Inferior parietal cortex (tissue), 1 donor: ENCODE measurements at regions not wholly inside any gene's neighbourhood (a gene's known extent, or its start where the extent isn't known, plus 50 kb on each side); places are given as distances from the start of the nearest gene placed in this dataset.
"Not testable (repeated sequence)": the region's sequence is repeated elsewhere in the genome, so short reads cannot be mapped to it uniquely, and the experiment has no call there.

Experiments
- DNase-seq: peaks from one replicate; pipeline ENCODE4 v3.0.0-alpha.2; 2016; ENCODE audit errors: extremely low spot score

GRCh38 chr13:44783994-44784707, 205.1 kb downstream of the NUFIP1 start:
- no peak for DNase-seq

GRCh38 chr13:44780591-44781280, 204.6 kb upstream of the TSC22D1 start:
- DNase-seq = no peak

GRCh38 chr13:44778761-44779484, 202.8 kb upstream of the TSC22D1 start:
- DNase-seq = no peak

GRCh38 chr13:44775290-44775689, 199.2 kb upstream of the TSC22D1 start:
- DNase-seq = not testable (repeated sequence)

GRCh38 chr13:44770951-44771350, 194.8 kb upstream of the TSC22D1 start:
- DNase-seq = no peak

GRCh38 chr13:44769686-44770085, 193.6 kb upstream of the TSC22D1 start:
- no peak for DNase-seq

GRCh38 chr13:44768775-44769581, 192.8 kb upstream of the TSC22D1 start:
- DNase-seq = no peak

- DNase-seq = no peak
Observed at GRCh38 chr13:44768239-44768638, 192.1 kb upstream of the TSC22D1 start.

GRCh38 chr13:44765001-44765471, 188.9 kb upstream of the TSC22D1 start:
- DNase-seq = no peak

GRCh38 chr13:44764302-44764692, 188.2 kb upstream of the TSC22D1 start:
- DNase-seq = no peak

GRCh38 chr13:44763615-44764301, 187.6 kb upstream of the TSC22D1 start:
- no peak for DNase-seq

- no peak for DNase-seq
Observed at GRCh38 chr13:44762911-44763310, 186.8 kb upstream of the TSC22D1 start.

- DNase-seq = no peak
Observed at GRCh38 chr13:44760434-44760833, 184.3 kb upstream of the TSC22D1 start.

- no peak for DNase-seq
Observed at GRCh38 chr13:44759384-44760360, 183.5 kb upstream of the TSC22D1 start.

- no peak for DNase-seq
Observed at GRCh38 chr13:44758630-44759383, 182.7 kb upstream of the TSC22D1 start.

- no peak for DNase-seq
Observed at GRCh38 chr13:44757671-44758070, 181.5 kb upstream of the TSC22D1 start.

- no peak for DNase-seq
Observed at GRCh38 chr13:44756276-44756810, 180.2 kb upstream of the TSC22D1 start.

GRCh38 chr13:44755872-44756271, 179.7 kb upstream of the TSC22D1 start:
- DNase-seq = no peak

- no peak for DNase-seq
Observed at GRCh38 chr13:44752164-44752563, 176.0 kb upstream of the TSC22D1 start.
